ENCODE measurements at regions not wholly inside any gene's neighbourhood (a gene's known extent, or its start where the extent isn't known, plus 50 kb on each side); places are given as distances from the start of the nearest gene placed in this dataset.

- Mint-ChIP-seq H3K27ac (no peak overlapping the region), H3K9me3 (no peaks in the 10 kb centered on the region), H3K36me3 (no peaks in the 10 kb centered on the region)
- no peak for ATAC-seq
- DNase-seq (ENCODE audit: low spot score in 2 of 2): no peak
Measured at GRCh38 chr2:157159221-157159934, 98.1 kb upstream of the GALNT5 start.

- Mint-ChIP-seq H3K36me3 (no peaks in the 10 kb centered on the region), H3K27ac (no peak overlapping the region), H3K9me3 (no peaks in the 10 kb centered on the region)
- ATAC-seq: no peak
- DNase-seq (ENCODE audit: low spot score in 2 of 2): no peak
Measured at GRCh38 chr2:157160111-157160510, 97.4 kb upstream of the GALNT5 start.

GRCh38 chr2:157164370-157164769, 93.1 kb upstream of the GALNT5 start:
- DNase-seq (ENCODE audit: low spot score in 2 of 2) (no peak), ATAC-seq (no peak)
- H3K36me3 Mint-ChIP-seq: no peaks in the 10 kb centered on the region
- no peak overlapping the region for H3K27ac Mint-ChIP-seq
- no peaks in the 10 kb centered on the region for H3K9me3 Mint-ChIP-seq

GRCh38 chr2:157164891-157165290, 92.6 kb upstream of the GALNT5 start:
- Mint-ChIP-seq H3K27ac (no peak overlapping the region), H3K9me3 (no peaks in the 10 kb centered on the region), H3K36me3 (no peaks in the 10 kb centered on the region)
- DNase-seq (ENCODE audit: low spot score in 2 of 2): no peak
- no peak for ATAC-seq

- no peak for ATAC-seq
- no peak for DNase-seq (ENCODE audit: low spot score in 2 of 2)
- Mint-ChIP-seq H3K27ac (no peak overlapping the region), H3K9me3 (no peaks in the 10 kb centered on the region), H3K36me3 (no peaks in the 10 kb centered on the region)
Measured at GRCh38 chr2:157168501-157168900, 89.0 kb upstream of the GALNT5 start.

GRCh38 chr2:157169889-157170288, 87.6 kb upstream of the GALNT5 start:
- no peaks in the 10 kb centered on the region for H3K9me3 Mint-ChIP-seq
- DNase-seq (ENCODE audit: low spot score in 2 of 2) (no peak), ATAC-seq (no peak)
- no peaks in the 10 kb centered on the region for H3K36me3 Mint-ChIP-seq
- H3K27ac Mint-ChIP-seq: no peak overlapping the region

- no peak overlapping the region for H3K27ac Mint-ChIP-seq
- DNase-seq (ENCODE audit: low spot score in 2 of 2) (no peak), ATAC-seq (no peak)
- no peaks in the 10 kb centered on the region for H3K9me3 Mint-ChIP-seq
- H3K36me3 Mint-ChIP-seq: no peaks in the 10 kb centered on the region
Measured at GRCh38 chr2:157170299-157170698, 87.2 kb upstream of the GALNT5 start.

GRCh38 chr2:157172239-157172638, 85.3 kb upstream of the GALNT5 start:
- no peaks in the 10 kb centered on the region for H3K9me3 Mint-ChIP-seq
- no peak for ATAC-seq
- H3K36me3 Mint-ChIP-seq: no peaks in the 10 kb centered on the region
- no peak overlapping the region for H3K27ac Mint-ChIP-seq
- no peak for DNase-seq (ENCODE audit: low spot score in 2 of 2)

GRCh38 chr2:157172866-157173578, 84.5 kb upstream of the GALNT5 start:
- Mint-ChIP-seq H3K36me3 (no peaks in the 10 kb centered on the region), H3K27ac (no peak overlapping the region), H3K9me3 (no peaks in the 10 kb centered on the region)
- no peak for ATAC-seq
- no peak for DNase-seq (ENCODE audit: low spot score in 2 of 2)

- DNase-seq (ENCODE audit: low spot score in 2 of 2) (no peak), ATAC-seq (no peak)
- Mint-ChIP-seq H3K9me3 (no peaks in the 10 kb centered on the region), H3K36me3 (no peaks in the 10 kb centered on the region), H3K27ac (no peak overlapping the region)
Measured at GRCh38 chr2:157173740-157174184, 83.7 kb upstream of the GALNT5 start.

- Mint-ChIP-seq H3K36me3 (no peaks in the 10 kb centered on the region), H3K27ac (no peak overlapping the region), H3K9me3 (no peaks in the 10 kb centered on the region)
- no peak for DNase-seq (ENCODE audit: low spot score in 2 of 2)
- ATAC-seq: no peak
Measured at GRCh38 chr2:157174321-157174720, 83.2 kb upstream of the GALNT5 start.

- no peak overlapping the region for H3K27ac Mint-ChIP-seq
- DNase-seq (ENCODE audit: low spot score in 2 of 2): no peak
- no peak for ATAC-seq
- no peaks in the 10 kb centered on the region for H3K9me3 Mint-ChIP-seq
- no peaks in the 10 kb centered on the region for H3K36me3 Mint-ChIP-seq
Measured at GRCh38 chr2:157176602-157177001, 80.9 kb upstream of the GALNT5 start.

GRCh38 chr2:157178874-157179273, 78.6 kb upstream of the GALNT5 start:
- DNase-seq (ENCODE audit: low spot score in 2 of 2): no peak
- no peak for ATAC-seq
- no peak overlapping the region for H3K27ac Mint-ChIP-seq
- H3K9me3 Mint-ChIP-seq: no peaks in the 10 kb centered on the region
- H3K36me3 Mint-ChIP-seq: no peaks in the 10 kb centered on the region

GRCh38 chr2:157179324-157180105, 78.0 kb upstream of the GALNT5 start:
- ATAC-seq (no peak), DNase-seq (ENCODE audit: low spot score in 2 of 2) (no peak)
- H3K9me3 Mint-ChIP-seq: no peaks in the 10 kb centered on the region
- H3K36me3 Mint-ChIP-seq: no peaks in the 10 kb centered on the region
- no peak overlapping the region for H3K27ac Mint-ChIP-seq

GRCh38 chr2:157180359-157180758, 77.1 kb upstream of the GALNT5 start:
- ATAC-seq: no peak
- Mint-ChIP-seq H3K9me3 (no peaks in the 10 kb centered on the region), H3K27ac (no peak overlapping the region), H3K36me3 (no peaks in the 10 kb centered on the region)
- DNase-seq (ENCODE audit: low spot score in 2 of 2): no peak

GRCh38 chr2:157181234-157181633, 76.3 kb upstream of the GALNT5 start:
- no peak overlapping the region for H3K27ac Mint-ChIP-seq
- H3K9me3 Mint-ChIP-seq: no peaks in the 10 kb centered on the region
- DNase-seq (ENCODE audit: low spot score in 2 of 2) (no peak), ATAC-seq (no peak)
- no peaks in the 10 kb centered on the region for H3K36me3 Mint-ChIP-seq

GRCh38 chr2:157182204-157182709, 75.2 kb upstream of the GALNT5 start:
- DNase-seq (ENCODE audit: low spot score in 2 of 2) (no peak), ATAC-seq (no peak)
- Mint-ChIP-seq H3K36me3 (no peaks in the 10 kb centered on the region), H3K9me3 (no peaks in the 10 kb centered on the region), H3K27ac (no peak overlapping the region)

Data from activated naive CD4-positive, alpha-beta T cell treated with anti-CD3 and anti-CD28 coated beads, Interleukin-2, amount 50 U/mL, for 72 hours (primary cell).